RCC 7860 (cell line): ENCODE measurements at regions not wholly inside any gene's neighbourhood (a gene's known extent, or its start where the extent isn't known, plus 50 kb on each side); places are given as distances from the start of the nearest gene placed in this dataset.

Source experiments
- DNase-seq: peaks from one replicate; pipeline ENCODE4 v3.0.0-alpha.2; 2015; ENCODE audit warnings: low spot score
- FAIRE-seq: peaks from 2 replicates; lab custom pipeline; 2012; peaks lifted over from hg19 to GRCh38; lab: Jason Lieb, UNC

GRCh38 chr14:65866886-65867285 is 454.4 kb downstream of the FUT8 start:
- DNase-seq: no peak
- no peak for FAIRE-seq

- FAIRE-seq (no peak), DNase-seq (no peak)
Observed at GRCh38 chr14:65867333-65867732, 454.8 kb downstream of the FUT8 start.

GRCh38 chr14:65872536-65872935 is 460.0 kb downstream of the FUT8 start:
- DNase-seq: no peak
- FAIRE-seq: no peak

GRCh38 chr14:65877166-65877565 is 464.6 kb downstream of the FUT8 start:
- FAIRE-seq (no peak), DNase-seq (no peak)

- FAIRE-seq (no peak), DNase-seq (no peak)
Observed at GRCh38 chr14:65877624-65878023, 465.1 kb downstream of the FUT8 start.

- DNase-seq: no peak
- FAIRE-seq: no peak
Observed at GRCh38 chr14:65878586-65878985, 466.1 kb downstream of the FUT8 start.

GRCh38 chr14:65879248-65880009 is 466.9 kb downstream of the FUT8 start:
- FAIRE-seq: peak; percentile 92
- peak; percentile 75 for DNase-seq

GRCh38 chr14:65880507-65880906 is 468.0 kb downstream of the FUT8 start:
- no peak for FAIRE-seq

GRCh38 chr14:65881642-65882041 is 469.1 kb downstream of the FUT8 start:
- no peak for FAIRE-seq

More at GRCh38 chr14:65880507-65880906, 468.0 kb downstream of the FUT8 start:
- DNase-seq: no peak

GRCh38 chr14:65888677-65889076 is 476.1 kb downstream of the FUT8 start:
- FAIRE-seq (no peak), DNase-seq (no peak)

More at GRCh38 chr14:65881642-65882041, 469.1 kb downstream of the FUT8 start:
- DNase-seq: no peak

GRCh38 chr14:65892315-65892714 is 479.8 kb downstream of the FUT8 start:
- FAIRE-seq (no peak), DNase-seq (no peak)

- no peak for DNase-seq
- FAIRE-seq: no peak
Observed at GRCh38 chr14:65900164-65900563, 487.6 kb downstream of the FUT8 start.

GRCh38 chr14:65901595-65901994 is 489.1 kb downstream of the FUT8 start:
- FAIRE-seq (no peak), DNase-seq (no peak)

- DNase-seq (no peak), FAIRE-seq (no peak)
Observed at GRCh38 chr14:65904988-65905387, 492.5 kb downstream of the FUT8 start.

- DNase-seq (no peak), FAIRE-seq (no peak)
Observed at GRCh38 chr14:65906344-65906743, 493.8 kb downstream of the FUT8 start.

GRCh38 chr14:65906948-65907347 is 494.4 kb downstream of the FUT8 start:
- FAIRE-seq (no peak), DNase-seq (no peak)

GRCh38 chr14:65910108-65910786 is 497.7 kb downstream of the FUT8 start:
- FAIRE-seq: no peak
- no peak for DNase-seq

- DNase-seq (no peak), FAIRE-seq (no peak)
Observed at GRCh38 chr14:65915125-65915524, 502.6 kb downstream of the FUT8 start.

- no peak for FAIRE-seq
Observed at GRCh38 chr14:65916055-65916454, 503.5 kb downstream of the FUT8 start.

GRCh38 chr14:65920996-65921395 is 508.5 kb downstream of the FUT8 start:
- FAIRE-seq (no peak), DNase-seq (no peak)

More at GRCh38 chr14:65916055-65916454, 503.5 kb downstream of the FUT8 start:
- no peak for DNase-seq

- FAIRE-seq (no peak), DNase-seq (no peak)
Observed at GRCh38 chr14:65922142-65922541, 509.6 kb downstream of the FUT8 start.

GRCh38 chr14:65926504-65926903 is 514.0 kb downstream of the FUT8 start:
- DNase-seq: no peak
- FAIRE-seq: no peak
